ENCODE measurements at regions not wholly inside any gene's neighbourhood (a gene's known extent, or its start where the extent isn't known, plus 50 kb on each side); places are given as distances from the start of the nearest gene placed in this dataset.

DNA sequence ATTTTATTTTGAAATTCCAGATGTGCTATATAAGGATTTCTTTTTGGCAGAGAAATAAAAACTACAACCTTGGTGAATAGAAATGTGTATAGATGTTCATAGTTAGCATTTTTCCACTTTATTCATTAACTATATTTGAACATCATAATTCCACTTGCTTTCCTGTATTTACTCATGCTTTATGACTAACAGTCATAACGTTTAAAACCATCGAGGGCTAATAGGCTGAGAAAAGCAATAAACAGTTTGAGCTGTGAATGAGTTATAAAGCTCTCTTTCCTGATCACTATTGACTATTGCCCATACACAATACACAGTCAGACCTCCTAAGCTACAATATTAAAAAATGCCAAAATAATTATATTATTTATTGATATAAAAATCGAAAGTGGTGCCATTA, 502.1 kb upstream of the RASGRP1 start:
- TF ChIP-seq, protein P1, sequence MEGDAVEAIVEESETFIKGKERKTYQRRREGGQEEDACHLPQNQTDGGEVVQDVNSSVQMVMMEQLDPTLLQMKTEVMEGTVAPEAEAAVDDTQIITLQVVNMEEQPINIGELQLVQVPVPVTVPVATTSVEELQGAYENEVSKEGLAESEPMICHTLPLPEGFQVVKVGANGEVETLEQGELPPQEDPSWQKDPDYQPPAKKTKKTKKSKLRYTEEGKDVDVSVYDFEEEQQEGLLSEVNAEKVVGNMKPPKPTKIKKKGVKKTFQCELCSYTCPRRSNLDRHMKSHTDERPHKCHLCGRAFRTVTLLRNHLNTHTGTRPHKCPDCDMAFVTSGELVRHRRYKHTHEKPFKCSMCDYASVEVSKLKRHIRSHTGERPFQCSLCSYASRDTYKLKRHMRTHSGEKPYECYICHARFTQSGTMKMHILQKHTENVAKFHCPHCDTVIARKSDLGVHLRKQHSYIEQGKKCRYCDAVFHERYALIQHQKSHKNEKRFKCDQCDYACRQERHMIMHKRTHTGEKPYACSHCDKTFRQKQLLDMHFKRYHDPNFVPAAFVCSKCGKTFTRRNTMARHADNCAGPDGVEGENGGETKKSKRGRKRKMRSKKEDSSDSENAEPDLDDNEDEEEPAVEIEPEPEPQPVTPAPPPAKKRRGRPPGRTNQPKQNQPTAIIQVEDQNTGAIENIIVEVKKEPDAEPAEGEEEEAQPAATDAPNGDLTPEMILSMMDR (IDR thresholded peaks at IDR 0.05; ENCODE audit: control extremely low read depth, extremely low read depth, low read depth, missing control alignments) = no peak
- DNase-seq (ENCODE audit: extremely low spot score) = no peak
- ChIA-PET POLR2A (no interaction called here), CTCF (no interaction called here)

DNA sequence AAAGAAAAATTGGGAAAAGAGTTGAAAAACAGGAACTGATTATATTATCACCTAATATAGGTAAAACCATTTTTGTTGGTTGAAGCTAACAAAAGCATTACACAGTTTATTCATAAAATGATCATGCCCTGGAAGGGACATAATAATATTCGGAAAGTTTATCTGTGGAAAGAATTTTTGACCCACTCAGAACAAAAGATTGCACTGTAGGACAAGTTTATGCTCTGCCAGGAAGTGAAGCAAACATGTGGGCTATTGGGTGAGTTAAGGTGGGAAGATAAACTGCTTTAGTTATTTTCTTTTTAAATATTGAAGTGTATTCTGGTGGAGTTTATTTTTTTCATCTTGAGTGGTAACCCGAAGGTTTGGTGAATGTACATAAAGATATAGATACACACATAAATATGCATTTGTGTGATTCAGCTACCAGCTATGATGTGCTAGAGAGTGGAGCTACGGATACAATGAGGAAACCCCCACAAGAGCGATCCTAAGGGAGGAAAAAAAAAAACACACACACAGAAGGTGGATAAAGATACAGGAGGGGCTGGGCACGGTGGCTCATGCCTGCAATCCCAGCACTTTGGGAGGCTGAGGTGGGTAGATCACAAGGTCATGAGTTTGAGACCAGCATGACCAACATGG, 506.4 kb upstream of the THBS1 start:
- ChIA-PET POLR2A (no interaction called here), CTCF (interaction anchor here (1.3 kb wide), 1 partner anchor 25 kb away, joined by 3 read pairs; no protein-coding TSS in a partner anchor)
- TF ChIP-seq, protein P1 (IDR thresholded peaks at IDR 0.05; ENCODE audit: control extremely low read depth, extremely low read depth, low read depth, missing control alignments) = no peak
- DNase-seq (ENCODE audit: extremely low spot score) = no peak

DNA sequence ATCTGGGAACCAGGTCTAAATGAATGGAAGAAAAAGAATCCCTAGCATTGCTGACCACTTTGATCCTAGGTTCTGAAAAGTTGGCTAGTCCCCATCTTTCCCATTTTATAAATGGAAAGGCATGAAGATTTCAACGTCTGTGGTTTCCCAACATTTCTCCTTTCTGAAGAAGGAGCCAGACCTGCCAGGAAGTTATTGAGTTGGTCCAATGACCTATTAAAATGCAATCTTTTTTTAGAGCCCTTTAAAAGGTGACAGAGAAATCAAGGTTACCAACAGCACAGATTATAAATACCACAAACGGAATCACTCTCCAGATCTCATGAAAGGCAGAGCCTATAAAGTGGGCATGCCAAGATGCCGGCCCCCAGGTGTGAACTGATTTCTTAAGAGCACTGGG, 505.6 kb upstream of the THBS1 start:
- ChIA-PET CTCF (no interaction called here), POLR2A (no interaction called here)
- TF ChIP-seq, protein P1 (IDR thresholded peaks at IDR 0.05; ENCODE audit: control extremely low read depth, extremely low read depth, low read depth, missing control alignments) = no peak
- no peak for DNase-seq (ENCODE audit: extremely low spot score)

DNA sequence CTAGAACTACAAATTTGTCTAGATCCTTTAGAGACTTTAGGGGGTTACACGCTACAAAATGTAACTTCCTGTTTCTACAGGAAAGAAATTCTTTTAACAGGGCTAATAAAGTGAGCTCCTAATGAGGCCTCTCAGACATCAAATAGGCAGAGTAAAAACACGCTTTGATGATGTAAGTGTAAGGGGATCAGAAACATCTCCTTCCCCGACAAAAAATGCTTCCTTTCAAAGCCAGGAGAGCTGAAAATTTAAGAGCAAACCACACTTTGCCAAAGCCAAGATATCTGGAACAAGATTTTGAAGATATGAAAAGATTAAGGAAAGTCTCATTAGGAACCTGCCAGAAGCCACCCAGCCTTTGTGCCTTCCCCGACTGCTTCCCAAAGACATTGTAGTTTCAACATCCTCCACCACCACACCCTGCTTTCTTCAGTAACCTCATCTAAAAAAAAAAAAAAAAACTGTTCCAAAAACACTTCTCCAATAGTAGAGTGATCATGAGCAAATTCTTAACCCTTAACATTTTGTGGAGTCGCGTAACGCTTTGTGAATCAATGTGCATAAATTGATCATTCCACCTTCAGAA, 505.0 kb upstream of the THBS1 start:
- TF ChIP-seq, protein P1 (IDR thresholded peaks at IDR 0.05; ENCODE audit: control extremely low read depth, extremely low read depth, low read depth, missing control alignments) = no peak
- ChIA-PET CTCF (no interaction called here), POLR2A (no interaction called here)
- no peak for DNase-seq (ENCODE audit: extremely low spot score)

DNA sequence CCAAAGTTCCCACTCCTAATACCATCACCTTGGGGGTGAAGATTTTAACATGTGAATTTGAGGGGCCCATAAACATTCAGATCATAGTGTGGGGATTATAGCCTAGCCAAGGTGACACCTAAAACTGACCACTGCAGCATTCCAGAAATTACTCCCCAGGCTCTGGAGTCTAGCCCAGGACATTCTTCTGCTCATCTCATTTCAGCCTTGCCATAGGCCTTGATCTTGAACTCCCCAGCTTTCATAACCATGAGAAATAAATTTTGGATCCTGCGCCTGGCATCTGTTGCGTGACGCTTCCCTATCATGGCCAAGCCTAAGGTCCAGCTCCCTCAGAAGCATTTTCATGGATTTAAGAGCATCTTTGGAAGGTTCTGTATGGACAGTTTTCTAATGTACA, 502.9 kb upstream of the THBS1 start:
- TF ChIP-seq, protein P1 (IDR thresholded peaks at IDR 0.05; ENCODE audit: control extremely low read depth, extremely low read depth, low read depth, missing control alignments) = no peak
- POLR2A ChIA-PET = no interaction called here

DNA sequence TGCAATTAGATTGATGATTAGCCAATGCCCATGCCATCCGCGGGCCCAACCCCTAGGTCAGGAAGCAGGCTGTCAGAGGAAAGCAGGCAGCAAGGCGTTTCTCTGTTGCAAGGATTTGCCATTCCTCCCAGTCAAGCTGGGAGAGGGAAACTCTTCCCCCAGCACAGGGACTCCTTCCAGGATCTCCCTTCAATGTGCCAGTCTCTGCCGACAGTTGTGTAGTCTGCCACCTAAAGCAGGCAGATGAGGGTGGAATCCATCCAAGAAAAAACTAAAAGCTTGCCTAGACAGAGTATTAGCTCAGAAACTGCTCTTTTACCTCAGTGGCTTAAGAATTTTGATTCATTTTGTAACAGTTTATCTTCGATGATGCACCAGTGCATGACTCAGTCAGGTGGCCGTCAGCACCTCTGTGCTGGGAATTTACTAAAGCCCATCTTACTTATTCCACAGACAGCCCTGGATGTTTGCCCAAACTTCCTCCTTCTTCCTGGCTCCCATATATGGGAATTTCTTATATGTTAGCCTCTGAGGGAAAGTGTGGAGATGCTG, 501.5 kb upstream of the THBS1 start:
- CTCF ChIA-PET = no interaction called here
- DNase-seq (ENCODE audit: extremely low spot score) = no peak
- TF ChIP-seq, protein P1 (IDR thresholded peaks at IDR 0.05; ENCODE audit: control extremely low read depth, extremely low read depth, low read depth, missing control alignments) = no peak
- POLR2A ChIA-PET = no interaction called here

More for the DNA sequence above, 502.9 kb upstream of the THBS1 start:
- CTCF ChIA-PET = no interaction called here
- no peak for DNase-seq (ENCODE audit: extremely low spot score)

Data from GM10248 (cell line).